ENCODE measurements at regions not wholly inside any gene's neighbourhood (a gene's known extent, or its start where the extent isn't known, plus 50 kb on each side); places are given as distances from the start of the nearest gene placed in this dataset.

GRCh38 chr17:77489239-77489892, 348.6 kb downstream of the SEC14L1 start:
- H3K27ac ChIP-seq = no peak overlapping the region
- DNase-seq (ENCODE audit: low read depth, low spot score) = no peak

GRCh38 chr17:77489893-77490255, 349.1 kb downstream of the SEC14L1 start:
- DNase-seq (ENCODE audit: low read depth, low spot score) = no peak
- H3K27ac ChIP-seq = no peak overlapping the region

- DNase-seq (ENCODE audit: low read depth, low spot score) = no peak
- H3K27ac ChIP-seq = no peak overlapping the region
Measured at GRCh38 chr17:77490361-77491183, 349.8 kb downstream of the SEC14L1 start.

DNA sequence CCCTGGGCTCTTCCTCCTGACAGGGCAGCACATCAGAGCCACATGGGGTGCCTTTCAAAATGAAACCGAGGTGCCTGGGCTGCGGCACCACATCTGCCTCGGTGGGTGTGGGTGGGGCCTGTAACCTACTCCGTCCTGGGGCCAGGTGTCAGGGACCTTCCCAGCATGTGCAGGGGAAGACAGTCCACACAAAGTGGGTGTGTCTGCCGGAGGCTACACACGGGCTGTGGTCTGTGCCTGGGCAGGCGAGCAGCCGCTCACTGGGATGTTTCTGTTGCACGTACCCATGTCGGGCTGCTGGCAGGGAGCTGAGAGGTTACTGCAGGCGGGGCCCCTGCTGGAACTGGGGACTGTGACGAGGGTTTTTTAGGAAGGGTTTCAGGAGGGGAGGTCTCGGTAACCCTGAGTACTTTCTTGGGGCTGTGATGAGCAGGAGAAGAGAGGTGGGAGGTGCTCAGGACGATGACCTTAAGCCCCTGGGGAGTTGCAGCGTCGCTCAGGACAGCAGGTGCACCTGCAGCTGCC, 351.2 kb downstream of the SEC14L1 start:
- DNase-seq (ENCODE audit: low read depth, low spot score) = no peak
- no peak overlapping the region for H3K27ac ChIP-seq

- no peak overlapping the region for H3K27ac ChIP-seq
- no peak for DNase-seq (ENCODE audit: low read depth, low spot score)
Measured at GRCh38 chr17:77492446-77493237, 351.9 kb downstream of the SEC14L1 start.

GRCh38 chr17:77493238-77493820, 352.6 kb downstream of the SEC14L1 start:
- H3K27ac ChIP-seq = no peak overlapping the region
- no peak for DNase-seq (ENCODE audit: low read depth, low spot score)

DNA sequence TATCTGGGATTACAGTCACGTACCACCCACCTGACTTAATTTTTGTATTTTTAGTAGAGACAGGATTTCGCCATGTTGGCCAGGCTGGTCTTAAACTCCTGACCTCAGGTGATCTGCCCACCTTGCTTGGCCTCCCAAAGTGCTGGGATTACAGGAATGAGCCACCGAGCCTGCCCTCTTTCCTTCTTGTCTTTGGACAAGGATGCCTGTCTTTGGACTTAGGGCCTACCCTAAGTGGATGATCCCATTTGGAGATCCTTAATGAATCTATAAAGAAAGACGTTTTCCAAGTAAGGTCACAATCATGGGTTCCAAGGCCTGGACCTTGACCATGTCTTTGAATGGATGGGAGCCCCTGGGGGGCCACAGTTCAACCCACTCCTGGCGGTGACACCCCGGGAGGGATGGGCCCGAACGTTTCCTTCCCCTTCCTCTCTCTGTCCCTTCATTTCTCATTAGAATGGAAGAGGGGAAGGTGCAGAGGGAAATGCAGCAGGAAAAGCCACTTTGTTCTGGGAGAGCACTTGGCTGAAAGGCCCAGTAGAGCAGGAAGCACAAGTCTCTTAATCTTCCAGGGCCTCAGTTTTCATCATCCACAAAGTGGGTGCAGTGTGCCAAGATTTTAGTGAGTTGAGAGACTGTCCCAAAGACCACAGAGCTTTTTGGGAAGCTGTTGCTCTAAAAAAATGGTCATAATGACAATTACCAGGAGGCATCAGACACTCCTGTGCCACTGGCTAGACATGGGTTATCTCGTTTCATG, 353.3 kb downstream of the SEC14L1 start:
- no peak for DNase-seq (ENCODE audit: low read depth, low spot score)
- H3K27ac ChIP-seq = no peak overlapping the region

DNA sequence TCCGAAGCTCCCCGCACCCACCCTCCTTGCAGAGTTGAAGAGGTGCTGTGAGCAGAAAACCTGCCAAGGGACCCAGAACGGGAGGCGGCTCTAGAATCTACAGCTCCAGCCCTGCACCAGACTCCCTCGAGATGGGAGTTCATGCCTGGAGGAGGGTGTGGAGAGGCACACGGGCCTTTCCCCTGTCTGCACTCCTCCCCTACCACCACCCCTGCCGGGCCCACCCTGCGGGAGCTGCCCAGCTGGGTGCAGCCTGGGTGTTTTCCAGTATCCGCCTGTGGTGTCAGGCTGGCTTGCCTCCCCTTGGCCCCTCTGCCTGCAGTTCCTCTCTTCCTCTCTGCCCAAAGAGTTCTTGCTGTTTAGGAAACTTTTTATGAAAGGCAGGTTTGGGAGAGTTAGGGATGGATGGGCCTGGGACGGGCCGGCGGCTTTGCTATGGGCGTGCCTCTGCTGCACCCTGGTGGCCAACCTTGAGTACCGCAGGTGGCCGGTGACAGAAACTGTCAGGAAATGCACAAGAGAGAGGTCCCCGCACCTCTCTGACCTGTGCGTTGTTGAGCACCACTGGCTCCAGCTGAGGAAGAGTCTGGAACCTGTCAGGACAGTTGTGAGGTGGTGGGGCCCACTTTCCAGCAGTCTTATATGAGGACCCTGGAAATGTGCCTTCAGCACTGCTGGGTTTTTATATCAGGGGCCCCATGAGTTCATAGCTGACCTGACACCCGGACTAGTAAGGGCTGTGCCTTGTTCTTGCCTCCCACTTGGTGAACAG, 354.1 kb downstream of the SEC14L1 start:
- H3K27ac ChIP-seq = no peak overlapping the region

DNA sequence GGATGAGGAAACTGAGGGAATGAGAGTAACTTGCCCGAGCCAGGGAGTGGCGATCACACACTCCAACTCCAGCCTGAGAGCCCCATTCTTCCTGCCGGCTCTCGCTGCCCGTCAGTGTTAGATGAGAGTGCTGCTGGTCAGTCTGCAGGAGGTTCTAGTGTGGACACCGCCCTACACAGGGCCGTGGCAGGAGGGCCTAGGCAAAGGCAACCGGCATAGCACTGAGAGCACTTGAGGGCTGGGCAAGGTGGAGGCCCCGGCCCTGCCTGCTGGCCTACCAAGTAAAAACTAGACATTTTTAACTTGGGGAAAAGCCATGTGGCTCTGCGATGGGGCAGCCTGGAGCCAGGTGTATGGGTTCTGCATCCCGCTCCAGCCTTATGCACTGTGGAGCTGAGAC, 354.8 kb downstream of the SEC14L1 start:
- DNase-seq (ENCODE audit: low read depth, low spot score) = no peak
- H3K27ac ChIP-seq = no peak overlapping the region

More for the DNA sequence above, 354.1 kb downstream of the SEC14L1 start:
- DNase-seq (ENCODE audit: low read depth, low spot score) = no peak

DNA sequence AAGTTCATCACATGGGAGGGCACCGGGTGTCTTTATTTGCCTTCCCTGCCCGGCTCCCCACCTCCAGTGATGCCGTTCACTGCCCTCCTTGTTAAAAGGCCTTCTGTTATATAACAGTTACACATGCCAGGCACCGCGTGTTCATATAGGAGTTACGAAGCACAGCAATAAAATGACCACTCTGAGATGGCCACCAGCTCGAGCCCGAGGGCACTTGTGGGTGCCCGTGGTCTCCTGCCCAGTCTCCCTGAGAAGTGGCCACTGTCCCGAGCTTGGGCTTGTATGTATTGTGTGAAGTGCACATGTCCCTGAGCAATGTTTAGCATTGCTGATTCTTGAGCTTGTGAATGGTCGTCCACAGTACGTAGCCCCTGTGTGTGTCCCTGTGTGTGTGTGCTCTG, 355.6 kb downstream of the SEC14L1 start:
- H3K27ac ChIP-seq = no peak overlapping the region
- DNase-seq (ENCODE audit: low read depth, low spot score) = no peak

- no peak for DNase-seq (ENCODE audit: low read depth, low spot score)
- no peak overlapping the region for H3K27ac ChIP-seq
Measured at GRCh38 chr17:77496831-77497577, 356.2 kb downstream of the SEC14L1 start.

DNA sequence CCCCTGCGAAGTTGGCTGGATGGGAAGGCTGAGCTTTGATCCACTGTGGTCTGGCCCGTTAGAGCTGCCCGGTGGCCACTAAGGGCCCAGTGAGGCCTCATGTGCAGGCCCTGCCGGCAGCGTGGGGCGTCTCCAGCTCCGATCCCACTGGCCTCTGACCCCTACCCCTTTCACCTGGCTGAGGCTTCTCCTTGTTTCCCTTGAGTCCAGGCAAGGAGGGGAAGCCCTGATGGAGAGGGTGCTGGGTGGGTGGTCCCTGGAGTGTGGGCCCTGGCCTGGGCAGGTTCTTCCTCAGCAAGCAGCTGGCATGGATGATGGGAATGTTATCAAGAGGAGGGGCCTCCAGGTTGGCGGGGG, 356.8 kb downstream of the SEC14L1 start:
- no peak overlapping the region for H3K27ac ChIP-seq

DNA sequence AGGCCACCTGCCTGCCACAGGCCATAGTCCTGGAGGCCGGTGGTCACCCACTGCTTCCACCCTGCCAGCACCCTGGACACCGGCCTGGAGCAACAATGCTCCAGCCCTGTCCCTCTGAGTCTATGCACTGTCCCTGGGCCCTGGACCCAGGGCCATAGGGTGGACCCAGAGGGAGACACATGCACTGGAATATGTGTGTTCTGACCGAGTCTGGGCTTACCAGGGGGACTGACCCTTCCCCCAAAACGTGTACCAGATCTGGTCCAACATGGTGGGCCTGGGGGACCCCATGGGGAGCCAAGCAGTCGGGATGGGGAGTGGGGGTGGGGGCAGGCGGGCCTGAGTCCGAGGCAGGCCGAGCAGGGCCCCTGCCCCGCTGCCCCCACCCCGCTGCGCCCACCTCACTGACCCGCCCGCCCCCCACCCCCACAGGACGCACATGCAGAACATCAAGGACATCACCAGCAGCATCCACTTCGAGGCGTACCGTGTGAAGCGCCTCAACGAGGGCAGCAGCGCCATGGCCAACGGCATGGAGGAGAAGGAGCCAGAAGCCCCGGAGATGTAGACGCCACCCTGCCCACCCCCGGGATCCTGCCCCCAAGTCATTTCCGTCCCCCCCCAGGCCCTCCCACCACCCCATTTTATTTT, 357.4 kb downstream of the SEC14L1 start:
- H3K27ac ChIP-seq = no peak overlapping the region
- DNase-seq (ENCODE audit: low read depth, low spot score) = no peak

More for the DNA sequence above, 356.8 kb downstream of the SEC14L1 start:
- DNase-seq (ENCODE audit: low read depth, low spot score) = no peak

DNA sequence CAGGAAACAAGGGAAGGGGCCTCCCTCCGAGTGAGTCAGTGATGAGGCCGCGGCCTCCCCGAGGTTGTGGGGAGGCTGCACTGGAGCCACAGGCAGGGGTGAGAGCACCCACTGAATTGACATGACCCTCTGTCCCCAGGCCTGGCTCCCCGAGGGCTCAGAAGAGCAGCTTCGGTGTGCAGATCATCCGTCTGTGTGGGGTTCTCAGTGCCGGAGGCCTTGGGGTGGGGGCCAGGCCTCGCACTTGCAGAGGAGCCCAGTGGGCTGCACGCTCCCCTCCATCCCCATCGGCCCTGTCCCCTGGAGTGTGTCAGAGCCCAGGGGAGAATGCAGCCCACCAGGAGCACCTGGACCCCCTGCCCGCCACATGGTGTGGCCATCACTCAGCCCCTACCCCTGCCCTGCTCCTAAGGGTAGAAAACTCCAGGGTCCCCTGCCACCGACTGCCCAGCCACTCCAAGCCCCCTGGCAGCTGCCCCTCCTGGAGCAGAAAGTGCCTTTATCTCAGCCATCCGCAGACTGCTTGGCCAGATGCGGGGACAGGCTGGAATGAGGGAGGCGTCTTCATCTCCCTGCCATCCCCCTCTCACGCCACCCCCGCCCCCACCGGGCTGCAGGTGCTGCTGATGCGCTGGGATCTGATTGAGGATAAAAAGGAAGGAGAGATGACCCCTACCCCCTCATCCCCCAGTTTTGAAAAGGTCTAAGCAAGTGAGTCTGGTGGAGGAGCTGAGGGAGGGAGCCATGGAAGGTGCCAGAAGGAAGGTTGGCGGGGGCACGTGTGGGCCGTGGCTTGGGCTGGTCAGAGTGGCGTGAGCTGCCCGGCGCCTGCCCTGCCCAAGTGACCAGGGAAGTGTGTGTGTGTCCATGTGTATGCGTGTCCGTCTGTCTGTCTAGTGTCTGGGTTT, 358.3 kb downstream of the SEC14L1 start:
- H3K27ac ChIP-seq = no peak overlapping the region
- no peak for DNase-seq (ENCODE audit: low read depth, low spot score)

DNA sequence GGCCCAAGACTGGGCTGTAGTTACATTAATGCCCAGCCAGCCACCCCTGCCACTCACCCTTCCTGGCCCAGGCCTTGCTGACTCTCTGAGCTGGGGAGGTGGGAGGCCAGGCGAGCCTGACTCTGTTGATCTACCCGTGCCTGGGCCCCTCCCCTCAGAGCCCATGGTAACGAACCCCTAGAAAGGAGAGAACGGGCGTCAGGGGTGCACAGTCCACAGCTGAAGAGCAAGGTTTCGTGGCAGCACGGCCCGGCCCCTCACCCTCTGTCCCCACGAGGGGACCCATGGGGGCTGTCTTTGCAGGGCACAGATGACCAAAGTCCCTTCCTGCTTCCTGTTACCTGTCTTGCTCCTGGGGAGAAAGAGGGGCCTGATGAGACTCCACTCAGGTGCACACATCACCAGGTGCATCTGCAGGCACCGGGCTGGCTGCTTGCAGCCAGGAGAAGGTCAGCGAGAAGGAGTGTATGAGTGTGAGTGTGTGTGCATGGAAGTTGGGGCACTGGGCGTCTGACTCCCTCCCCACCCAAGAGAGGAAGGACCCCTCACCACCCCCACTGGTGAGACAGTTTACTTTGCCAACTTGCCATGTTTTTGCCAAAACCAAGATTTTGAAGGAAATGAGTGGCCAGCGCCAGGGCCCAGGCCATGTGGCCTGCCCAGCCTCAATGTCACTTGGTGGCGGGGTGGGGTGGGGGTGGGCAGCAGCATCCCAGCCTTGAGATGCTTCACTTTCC, 359.1 kb downstream of the SEC14L1 start:
- no peak for DNase-seq (ENCODE audit: low read depth, low spot score)
- no peak overlapping the region for H3K27ac ChIP-seq

GRCh38 chr17:77501101-77501566, 360.4 kb downstream of the SEC14L1 start:
- H3K27ac ChIP-seq = no peak overlapping the region
- no peak for DNase-seq (ENCODE audit: low read depth, low spot score)
